Neural cell (in vitro differentiated cells): ENCODE measurements at regions not wholly inside any gene's neighbourhood (a gene's known extent, or its start where the extent isn't known, plus 50 kb on each side); places are given as distances from the start of the nearest gene placed in this dataset.
"Not testable (repeated sequence)": the region's sequence is repeated elsewhere in the genome, so short reads cannot be mapped to it uniquely, and the experiment has no call there.

Experiments used
- H2AFZ ChIP-seq: fragments of 200-600, 300-800 bp; sonication (generic), shearing (Covaris generic); 2 replicates; pipeline ENCODE4 v1.6.0; 2014; ENCODE audit warnings: low read depth, mild to moderate bottlenecking, antibody characterized with exemption, low read length, moderate library complexity
- H3F3A ChIP-seq: fragments of 200-600 bp; shearing (Covaris generic); 2 replicates; pipeline ENCODE4 v1.6.1; 2016; ENCODE audit warnings: mild to moderate bottlenecking, moderate library complexity, mixed read lengths, antibody characterized with exemption, low read length; ENCODE audit not compliant: insufficient read depth, poor library complexity, severe bottlenecking
- H3K27ac ChIP-seq: fragments of 200-600, 300-800 bp; sonication (generic), shearing (Covaris generic); 2 replicates; pipeline ENCODE4 v1.5.1; 2014; ENCODE audit warnings: mild to moderate bottlenecking, low read length, moderate library complexity
- H3K27me3 ChIP-seq: fragments of 300-800, 200-600 bp; sonication (generic), shearing (Covaris generic); 2 replicates; pipeline ENCODE4 v1.6.0; 2014; ENCODE audit warnings: mild to moderate bottlenecking, low read depth, low read length, moderate library complexity; ENCODE audit not compliant: insufficient read depth
- H3K36me3 ChIP-seq: fragments of 300-800, 200-600 bp; sonication (generic), shearing (Covaris generic); 2 replicates; pipeline ENCODE4 v1.5.1; 2014; ENCODE audit warnings: mild to moderate bottlenecking, antibody characterized with exemption, low read length, moderate library complexity; ENCODE audit not compliant: insufficient read depth
- H3K4me2 ChIP-seq: fragments of 300-800, 200-600 bp; sonication (generic), shearing (Covaris generic); 2 replicates; pipeline ENCODE4 v1.6.0; 2014; ENCODE audit warnings: mild to moderate bottlenecking, low read length
- H3K4me3 ChIP-seq: fragments of 300-800, 200-600 bp; sonication (generic), shearing (Covaris generic); 2 replicates; pipeline ENCODE4 v1.5.1; 2014; ENCODE audit warnings: mild to moderate bottlenecking, low read length, moderate library complexity
- H3K79me2 ChIP-seq: fragments of 200-600 bp; shearing (Covaris generic); replicated peaks from 2 replicates; pipeline ENCODE4 v1.6.0; 2014; ENCODE audit warnings: mild to moderate bottlenecking, low read length, moderate library complexity; ENCODE audit not compliant: insufficient read depth
- H3K9ac ChIP-seq: fragments of 300-800, 200-600 bp; sonication (generic), shearing (Covaris generic); 2 replicates; pipeline ENCODE4 v1.6.1; 2016; ENCODE audit warnings: mild to moderate bottlenecking, low read length, mixed read lengths
- H3K9me2 ChIP-seq: fragments of 200-600 bp; shearing (Covaris generic); 2 replicates; pipeline ENCODE4 v1.6.1; 2016; ENCODE audit warnings: mild to moderate bottlenecking, low read length, mixed read lengths; ENCODE audit not compliant: insufficient read depth
- H3K9me3 ChIP-seq: fragments of 200-600, 300-800 bp; sonication (generic), shearing (Covaris generic); 2 replicates; pipeline ENCODE4 v1.6.1; 2016; ENCODE audit warnings: mild to moderate bottlenecking, mixed run types, low read length, moderate library complexity, mixed read lengths
- H4K20me1 ChIP-seq: fragments of 200-600 bp; shearing (Covaris generic); 2 replicates; pipeline ENCODE4 v1.6.1; 2016; ENCODE audit warnings: mild to moderate bottlenecking, mixed run types; ENCODE audit not compliant: insufficient read depth
- CTCF ChIP-seq: fragments of 450-650 bp; IDR thresholded peaks from 2 replicates; pipeline ENCODE4 v1.5.1; 2014; ENCODE audit warnings: antibody characterized with exemption, mild to moderate bottlenecking, moderate library complexity; ENCODE audit not compliant: poor library complexity, severe bottlenecking
- EP300 ChIP-seq: fragments of 450-650 bp; conservative IDR thresholded peaks from 2 replicates; pipeline ENCODE4 v1.6.1; 2014; ENCODE audit warnings: antibody characterized with exemption, mild to moderate bottlenecking, moderate library complexity; ENCODE audit not compliant: poor library complexity, severe bottlenecking
- EZH2 ChIP-seq: fragments of 200-600, 300-800 bp; shearing (Covaris generic), sonication (generic); IDR thresholded peaks from 2 replicates; pipeline ENCODE4 v1.6.1; 2014; ENCODE audit warnings: antibody characterized with exemption, low read length, borderline replicate concordance, mild to moderate bottlenecking; ENCODE audit not compliant: insufficient read depth, poor library complexity, severe bottlenecking
- MXI1 ChIP-seq: fragments of 450-650 bp; conservative IDR thresholded peaks from 2 replicates; pipeline ENCODE4 v1.6.1; 2014; ENCODE audit warnings: antibody characterized with exemption, mild to moderate bottlenecking; ENCODE audit not compliant: poor library complexity, severe bottlenecking
- POLR2AphosphoS5 ChIP-seq: IDR thresholded peaks from 2 replicates; pipeline ENCODE4 v1.6.1; 2012
- RAD21 ChIP-seq: fragments of 450-650 bp; conservative IDR thresholded peaks from 2 replicates; pipeline ENCODE4 v1.6.1; 2014; ENCODE audit warnings: antibody characterized with exemption, mild to moderate bottlenecking, moderate library complexity
- REST ChIP-seq: IDR thresholded peaks from 2 replicates; pipeline ENCODE4 v1.6.1; 2012; ENCODE audit warnings: borderline replicate concordance
- SMC3 ChIP-seq: fragments of 450-650 bp; conservative IDR thresholded peaks from 2 replicates; pipeline ENCODE4 v1.6.1; 2014; ENCODE audit warnings: antibody characterized with exemption, mild to moderate bottlenecking, moderate library complexity; ENCODE audit not compliant: poor library complexity
- TAF1 ChIP-seq: IDR thresholded peaks from 2 replicates; pipeline ENCODE4 v1.6.1; 2012; ENCODE audit warnings: low read depth

GRCh38 chr10:29001801-29002200 lies 287.1 kb upstream of the LYZL1 start:
- no peak overlapping the region for H2AFZ ChIP-seq
- no peak for TF ChIP-seq EZH2
- TF ChIP-seq RAD21 = no peak
- no peak for TF ChIP-seq CTCF
- no peak for TF ChIP-seq REST
- TF ChIP-seq POLR2AphosphoS5 = no peak
- TF ChIP-seq SMC3 = no peak
- no peak for TF ChIP-seq EP300
- no peak for TF ChIP-seq MXI1
- no peak for TF ChIP-seq TAF1
- H3K36me3 ChIP-seq = no peaks in the 10 kb centered on the region
- no peak overlapping the region for H3K4me2 ChIP-seq
- H3K27ac ChIP-seq = no peak overlapping the region
- no peak overlapping the region for H3K4me3 ChIP-seq
- H3K9ac ChIP-seq = no peak overlapping the region
- no peaks in the 10 kb centered on the region for H3K9me2 ChIP-seq
- H4K20me1 ChIP-seq = no peaks in the 10 kb centered on the region
- H3F3A ChIP-seq = no peaks in the 10 kb centered on the region
- H3K79me2 ChIP-seq = no peaks in the 10 kb centered on the region
- H3K9me3 ChIP-seq = no peaks in the 10 kb centered on the region
- no peaks in the 10 kb centered on the region for H3K27me3 ChIP-seq

GRCh38 chr10:29003014-29003413 lies 285.9 kb upstream of the LYZL1 start:
- H4K20me1 ChIP-seq, H3K9me3 ChIP-seq, H3K4me2 ChIP-seq, H3K4me3 ChIP-seq, H2AFZ ChIP-seq, H3K9me2 ChIP-seq, H3F3A ChIP-seq, H3K36me3 ChIP-seq, H3K9ac ChIP-seq, H3K79me2 ChIP-seq, H3K27ac ChIP-seq, H3K27me3 ChIP-seq: not testable (repeated sequence)

- H4K20me1 ChIP-seq = no peaks in the 10 kb centered on the region
- no peak overlapping the region for H3K4me2 ChIP-seq
- H3K27ac ChIP-seq = no peak overlapping the region
- H3K27me3 ChIP-seq = no peaks in the 10 kb centered on the region
- H3K9me3 ChIP-seq = no peaks in the 10 kb centered on the region
- no peak overlapping the region for H3K9ac ChIP-seq
- H3K9me2 ChIP-seq = no peaks in the 10 kb centered on the region
- no peak for TF ChIP-seq TAF1
- no peak for TF ChIP-seq MXI1
- no peak for TF ChIP-seq RAD21
- no peak for TF ChIP-seq EP300
- no peak for TF ChIP-seq EZH2
- no peak for TF ChIP-seq POLR2AphosphoS5
- TF ChIP-seq CTCF = no peak
- TF ChIP-seq REST = no peak
- no peak for TF ChIP-seq SMC3
- no peaks in the 10 kb centered on the region for H3F3A ChIP-seq
- no peak overlapping the region for H3K4me3 ChIP-seq
- no peaks in the 10 kb centered on the region for H3K79me2 ChIP-seq
- H2AFZ ChIP-seq = no peak overlapping the region
- no peaks in the 10 kb centered on the region for H3K36me3 ChIP-seq
These were observed 282.9 kb upstream of the LYZL1 start for GRCh38 chr10:29005988-29006387.
